Panc1 (cell line): ENCODE measurements at regions not wholly inside any gene's neighbourhood (a gene's known extent, or its start where the extent isn't known, plus 50 kb on each side); places are given as distances from the start of the nearest gene placed in this dataset.

Experiments used
- ATAC-seq: fragments of 200-7000 bp; cut with Tn5 transposase; 2 replicates; pipeline ENCODE4 v1.9.1; 2020; ENCODE audit warnings: mild to moderate bottlenecking, moderate library complexity
- BruUV-seq: library from RNA; stranded (reverse); fragments of 400-500 nt; replicated peaks from 2 replicates; lab custom pipeline; 2021; lab: Mats Ljungman, UMichigan
- CTCF ChIA-PET: fragments of 300-600 bp; sonication (Branson Sonifier 250); formaldehyde crosslinking; loops from one replicate; lab custom pipeline; 2022; ENCODE audit warnings: antibody characterized with exemption; lab: Charles Lee
- POLR2A ChIA-PET: fragments of 300-600 bp; sonication (Branson Sonifier 250); formaldehyde crosslinking; loops from one replicate; lab custom pipeline; 2022; ENCODE audit warnings: antibody characterized with exemption; lab: Charles Lee
- DNase-seq: peaks from one replicate; pipeline ENCODE4 v3.0.0-alpha.2; 2010; ENCODE audit warnings: low read depth, low spot score
- H3K27ac ChIP-seq: 2 replicates; pipeline ENCODE4 v1.5.1; 2011; ENCODE audit warnings: mild to moderate bottlenecking, low read length, inconsistent platforms
- H3K27me3 ChIP-seq: fragments of 200-500 bp; sonication (Bioruptor generic); 2 replicates; pipeline ENCODE4 v1.6.0; 2014; ENCODE audit warnings: low read length, inconsistent platforms; ENCODE audit not compliant: control insufficient read depth, insufficient read depth
- H3K36me3 ChIP-seq: fragments of 200-500 bp; sonication (Bioruptor generic); 2 replicates; pipeline ENCODE4 v1.5.1; 2014; ENCODE audit warnings: inconsistent platforms, mild to moderate bottlenecking, low read length, moderate library complexity; ENCODE audit not compliant: control insufficient read depth, insufficient read depth
- H3K4me1 ChIP-seq: 2 replicates; pipeline ENCODE4 v1.5.1; 2011; ENCODE audit warnings: inconsistent platforms, mild to moderate bottlenecking, low read length, moderate library complexity; ENCODE audit not compliant: control insufficient read depth, insufficient read depth
- H3K4me3 ChIP-seq, 2 experiments: 2 replicates each; pipeline ENCODE4 v1.5.1; 2011 to 2012; ENCODE audit warnings: low read depth in 2 of 2, low read length in 2 of 2, mild to moderate bottlenecking in 2 of 2, inconsistent platforms in 1 of 2, moderate library complexity in 1 of 2
- H3K9me3 ChIP-seq: fragments of 200-500 bp; sonication (Bioruptor generic); 2 replicates; pipeline ENCODE4 v1.5.1; 2014; ENCODE audit warnings: low read depth, mild to moderate bottlenecking, inconsistent platforms, low read length, moderate library complexity; ENCODE audit not compliant: control insufficient read depth, insufficient read depth
- CTCF ChIP-seq: fragments of 450-650 bp; IDR thresholded peaks from 2 replicates; pipeline ENCODE4 v1.5.1; 2017; ENCODE audit warnings: mild to moderate bottlenecking
- POLR2AphosphoS5 ChIP-seq: IDR thresholded peaks from 2 replicates; pipeline ENCODE4 v1.6.1; 2012; ENCODE audit warnings: mild to moderate bottlenecking, low read depth, low read length, moderate library complexity
- REST ChIP-seq, 2 experiments: IDR thresholded peaks; 2 replicates each; pipeline ENCODE4 v1.6.1; 2011 to 2012; ENCODE audit warnings: low read depth in 2 of 2, control low read depth in 1 of 2, low read length in 1 of 2, mild to moderate bottlenecking in 1 of 2, moderate library complexity in 1 of 2; ENCODE audit not compliant: insufficient read depth in 1 of 2
- SIN3A ChIP-seq: IDR thresholded peaks from 2 replicates; pipeline ENCODE4 v1.6.1; 2012; ENCODE audit warnings: low read depth, mild to moderate bottlenecking, low read length, moderate library complexity, borderline replicate concordance; ENCODE audit not compliant: insufficient read depth
- TCF7L2 ChIP-seq: IDR thresholded peaks from 2 replicates; pipeline ENCODE4 v1.6.1; 2011; ENCODE audit warnings: mild to moderate bottlenecking, low read depth, low read length, inconsistent platforms
- in situ Hi-C: cut with HindIII; loops from 2 replicates; pipeline ENCODE4 v1.10.0; 2016; ENCODE audit warnings: low sequenced_read_pairs, low pct_unique_long_range_greater_than_20kb
- intact Hi-C: fragments of 100-400 bp; cut with micrococcal nuclease; formaldehyde crosslinking; loops from one replicate; pipeline ENCODE4 v1.10.0; 2022; ENCODE audit not compliant: unreplicated experiment

- CTCF ChIA-PET, result no interaction called here
- no TSS peak for BruUV-seq
- in situ Hi-C loops, result no loop called here
- Histone ChIP-seq H3K4me3 (no peak overlapping the region), H3K4me1 (no peaks in the 10 kb centered on the region), H3K27me3 (0 out of 2 replicates have a peak, but pooled peaks cover 4% of the 10 kb centered on the region), H3K27ac (no peak overlapping the region), H3K36me3 (no peaks in the 10 kb centered on the region), H3K9me3 (no peaks in the 10 kb centered on the region)
- intact Hi-C loops, result no loop called here
- ATAC-seq (no peak), DNase-seq (no peak)
- TF ChIP-seq TCF7L2, result no peak
- TF ChIP-seq REST (IDR thresholded peaks at IDR 0.05; ENCODE audit: insufficient read depth in 1 of 2, low read depth in 2 of 2, low read length in 1 of 2), result no peak
- TF ChIP-seq CTCF, result no peak
- no peak for TF ChIP-seq POLR2AphosphoS5
- TF ChIP-seq SIN3A, result no peak
- POLR2A ChIA-PET, result no interaction called here
Observed at GRCh38 chr5:60538426-60538825, 161.5 kb downstream of the DEPDC1B start.

GRCh38 chr5:60535951-60536350 is 164.0 kb downstream of the DEPDC1B start:
- no peak for ATAC-seq

More at GRCh38 chr5:60535951-60536350, 164.0 kb downstream of the DEPDC1B start:
- Histone ChIP-seq H3K9me3 (no peaks in the 10 kb centered on the region), H3K4me3 (no peak overlapping the region), H3K36me3 (no peaks in the 10 kb centered on the region), H3K27me3 (peaks cover 7% of the 10 kb centered on the region; the same call in 1 of the 2 replicates), H3K4me1 (no peaks in the 10 kb centered on the region), H3K27ac (no peak overlapping the region)
- no peak for DNase-seq
- in situ Hi-C loops, result no loop called here
- TF ChIP-seq CTCF (no peak), REST (IDR thresholded peaks at IDR 0.05; ENCODE audit: insufficient read depth in 1 of 2, low read depth in 2 of 2, low read length in 1 of 2) (no peak), TCF7L2 (no peak), SIN3A (no peak), POLR2AphosphoS5 (no peak)
- no TSS peak for BruUV-seq
- ChIA-PET POLR2A (no interaction called here), CTCF (no interaction called here)
- intact Hi-C loops, result no loop called here
